Ovary (tissue), 7 donors: ENCODE measurements at regions not wholly inside any gene's neighbourhood (a gene's known extent, or its start where the extent isn't known, plus 50 kb on each side); places are given as distances from the start of the nearest gene placed in this dataset.

ENCODE experiments used
- DNase-seq, 5 donors: peaks; one replicate each; pipeline ENCODE4 v3.0.0-alpha.2; 2019 to 2020
- H3K27ac ChIP-seq, 2 donors: fragments of 200-600 bp; one replicate each; pipeline versions ENCODE4 v1.5.1 to v1.8.0; 2019 to 2022
- H3K27me3 ChIP-seq: fragments of 200-600 bp; one replicate; pipeline ENCODE4 v1.8.0; 2022
- H3K36me3 ChIP-seq: fragments of 200-600 bp; sonication (generic); one replicate; pipeline ENCODE4 v1.5.1; 2019
- H3K4me1 ChIP-seq: one replicate; pipeline ENCODE4 v1.8.1; 2013; ENCODE audit warnings: mild to moderate bottlenecking, moderate library complexity; ENCODE audit not compliant: insufficient read depth
- H3K4me3 ChIP-seq: fragments of 200-600 bp; sonication (generic); one replicate; pipeline ENCODE4 v1.5.1; 2017
- H3K9me3 ChIP-seq, 2 donors: fragments of 200-600 bp in 1 of 2; sonication (generic) in 1 of 2; one replicate each; pipeline versions ENCODE4 v1.5.1 to v1.8.1; 2013 to 2019; ENCODE audit warnings: mild to moderate bottlenecking in 1 of 2, moderate library complexity in 1 of 2
- EP300 ChIP-seq: sonication (generic); formaldehyde crosslinking; IDR thresholded peaks from one replicate; pipeline ENCODE4 v1.6.1; 2017; ENCODE audit warnings: antibody characterized with exemption
- POLR2A ChIP-seq: fragments of 450-650 bp; IDR thresholded peaks from one replicate; pipeline ENCODE4 v1.6.1; 2017; ENCODE audit warnings: antibody characterized with exemption, mild to moderate bottlenecking, moderate library complexity
- WGBS, 3 donors: extraction: QIAGEN DNeasy Blood & Tissue Kit in 1 of 3; methylation state at CpG; one replicate each; pipeline versions ENCODE4 v1.1.5 to v1.1.7; 2013 to 2017; 5-methylcytosine and 5-hydroxymethylcytosine counted together
- intact Hi-C, 4 donors: fragments of 100-400 bp; cut with DNase I; formaldehyde crosslinking; loops; one replicate each; pipeline versions ENCODE4 v1.11.0 to v1.15.1; 2022 to 2023
- TF ChIP-seq, protein P1 (sequence below), 3 donors: fragments of 450-650 bp in 2 of 3; fragments of 200-600 bp in 1 of 3; IDR thresholded peaks; one replicate each; pipeline versions ENCODE4 v1.5.1 to v1.8.0; 2016 to 2022; ENCODE audit warnings: antibody characterized with exemption in 3 of 3, mild to moderate bottlenecking in 1 of 3
- donor health status: DM: no; HTN: no; CAD: no; lungs with moderate emphysema.
- donor health status: DM: no; HTN: no; CAD: no.
- donor health status: Bipolar disorder and iron deficiency.
- donor health status: DM: no; HTN: no; CAD: no.
- donor health status: DM: yes; HTN: yes; CAD: no.

DNA sequence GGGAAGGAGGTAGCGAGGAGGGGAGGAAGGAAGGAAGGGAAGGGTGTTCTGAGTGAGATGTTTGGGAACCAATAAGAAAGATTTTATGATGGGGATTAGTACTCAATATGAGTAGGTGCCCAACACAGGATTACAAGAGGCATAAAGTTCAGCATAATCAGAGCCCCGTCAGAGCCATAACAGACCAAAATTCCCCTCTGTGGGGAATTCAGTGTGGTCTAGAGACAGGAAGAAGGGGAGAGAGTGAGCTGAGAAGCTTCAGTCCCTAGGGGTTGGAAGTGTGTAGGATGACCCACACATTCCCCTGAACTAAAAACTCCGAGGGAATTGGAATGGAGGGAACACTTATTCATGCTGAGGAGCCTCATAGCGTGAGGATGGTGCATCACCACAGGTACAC, 160.3 kb upstream of the SASH1 start:
- Histone ChIP-seq H3K27me3 (no peaks in the 10 kb centered on the region), H3K9me3 (no peaks in the 10 kb centered on the region), H3K4me1 (no peaks in the 10 kb centered on the region), H3K4me3 (no peak overlapping the region), H3K36me3 (no peaks in the 10 kb centered on the region), H3K27ac (no peak overlapping the region)
- intact Hi-C loops = no loop called here
- WGBS, 3 donors = 83 to 87% (median 85%) methylated on average over 4 of the region's 4 CpGs
- DNase-seq = no peak
- TF ChIP-seq, protein P1, sequence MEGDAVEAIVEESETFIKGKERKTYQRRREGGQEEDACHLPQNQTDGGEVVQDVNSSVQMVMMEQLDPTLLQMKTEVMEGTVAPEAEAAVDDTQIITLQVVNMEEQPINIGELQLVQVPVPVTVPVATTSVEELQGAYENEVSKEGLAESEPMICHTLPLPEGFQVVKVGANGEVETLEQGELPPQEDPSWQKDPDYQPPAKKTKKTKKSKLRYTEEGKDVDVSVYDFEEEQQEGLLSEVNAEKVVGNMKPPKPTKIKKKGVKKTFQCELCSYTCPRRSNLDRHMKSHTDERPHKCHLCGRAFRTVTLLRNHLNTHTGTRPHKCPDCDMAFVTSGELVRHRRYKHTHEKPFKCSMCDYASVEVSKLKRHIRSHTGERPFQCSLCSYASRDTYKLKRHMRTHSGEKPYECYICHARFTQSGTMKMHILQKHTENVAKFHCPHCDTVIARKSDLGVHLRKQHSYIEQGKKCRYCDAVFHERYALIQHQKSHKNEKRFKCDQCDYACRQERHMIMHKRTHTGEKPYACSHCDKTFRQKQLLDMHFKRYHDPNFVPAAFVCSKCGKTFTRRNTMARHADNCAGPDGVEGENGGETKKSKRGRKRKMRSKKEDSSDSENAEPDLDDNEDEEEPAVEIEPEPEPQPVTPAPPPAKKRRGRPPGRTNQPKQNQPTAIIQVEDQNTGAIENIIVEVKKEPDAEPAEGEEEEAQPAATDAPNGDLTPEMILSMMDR (IDR thresholded peaks at IDR 0.05) = no peak
- TF ChIP-seq POLR2A = no peak
- TF ChIP-seq EP300 = no peak

DNA sequence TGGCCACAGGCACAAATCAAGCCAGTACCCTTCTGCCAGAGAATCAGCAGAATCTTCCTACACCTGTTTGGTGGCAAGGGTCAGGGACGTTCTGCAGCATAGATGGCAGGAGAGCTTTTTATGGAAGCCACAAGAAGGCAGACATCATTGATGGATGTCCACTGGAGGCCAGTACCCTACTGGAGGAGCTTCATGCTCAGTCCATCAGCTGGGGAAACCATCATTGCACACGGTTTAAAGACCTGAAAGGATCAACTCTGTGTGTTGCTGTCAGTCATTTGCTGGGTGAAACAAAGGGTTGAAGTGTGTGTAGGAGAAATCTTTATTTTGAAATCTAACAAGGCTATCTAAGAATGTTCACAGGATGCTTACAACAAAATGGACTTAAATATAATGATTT, 158.9 kb upstream of the SASH1 start:
- intact Hi-C loops = no loop called here
- Histone ChIP-seq H3K4me1 (no peaks in the 10 kb centered on the region), H3K4me3 (no peak overlapping the region), H3K27me3 (no peaks in the 10 kb centered on the region), H3K9me3 (no peaks in the 10 kb centered on the region), H3K27ac (no peak overlapping the region), H3K36me3 (no peaks in the 10 kb centered on the region)
- WGBS, 3 donors = 87 to 98% (median 88%) methylated on average over 2 of the region's 2 CpGs
- TF ChIP-seq, protein P1 (IDR thresholded peaks at IDR 0.05) = no peak
- TF ChIP-seq POLR2A = no peak
- no peak for TF ChIP-seq EP300
- DNase-seq = no peak

DNA sequence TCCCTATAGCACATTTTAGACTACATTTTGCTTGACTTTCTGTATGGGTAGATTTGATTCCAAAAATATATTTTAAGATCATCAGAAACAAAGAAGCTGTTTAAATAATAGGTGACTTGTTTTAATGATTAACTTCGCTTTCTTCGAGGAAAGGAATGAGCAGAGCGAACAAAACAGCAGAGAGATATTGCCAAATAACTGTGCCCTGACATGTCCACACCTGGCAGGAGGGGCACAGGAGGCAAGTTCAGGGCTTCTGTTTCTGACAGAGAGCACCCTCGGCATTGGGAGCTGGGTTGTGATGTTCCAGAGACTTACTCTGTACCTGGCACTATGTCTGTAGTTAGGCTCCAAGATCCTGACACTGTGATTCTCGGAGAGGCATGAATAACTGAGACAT, 155.7 kb upstream of the SASH1 start:
- 81 to 94% (median 89%) methylated on average over 5 of the region's 5 CpGs for WGBS, 3 donors
- Histone ChIP-seq H3K36me3 (no peaks in the 10 kb centered on the region), H3K9me3 (no peaks in the 10 kb centered on the region), H3K4me3 (no peak overlapping the region), H3K27me3 (no peaks in the 10 kb centered on the region), H3K4me1 (peaks cover 2% of the 10 kb centered on the region), H3K27ac (no peak overlapping the region)
- intact Hi-C loops = loop anchor here in 1 of 4 donors (2.0 kb wide), 1 partner anchor 24 kb away; no protein-coding TSS in a partner anchor
- TF ChIP-seq, protein P1 (IDR thresholded peaks at IDR 0.05) = no peak
- no peak for TF ChIP-seq POLR2A
- no peak for TF ChIP-seq EP300
- no peak for DNase-seq

DNA sequence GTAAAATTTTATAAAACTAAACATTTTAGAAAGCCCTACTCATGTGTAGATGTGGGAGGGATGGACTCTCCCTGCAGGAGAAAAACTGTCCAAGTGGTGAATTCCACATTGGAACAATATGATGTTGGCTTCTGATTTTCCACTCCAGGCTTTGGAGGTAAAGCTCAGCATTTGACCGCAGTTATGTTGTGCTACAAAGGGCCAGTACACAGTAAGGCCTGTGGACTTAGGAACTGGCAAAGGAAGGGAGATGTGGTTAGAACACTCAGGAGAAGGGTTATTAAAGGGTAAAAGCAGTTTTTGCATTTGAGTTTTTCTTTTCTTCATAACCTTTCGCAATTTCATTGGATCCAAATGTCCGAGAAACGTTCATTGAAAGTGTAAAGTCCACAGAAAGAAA, 150.3 kb upstream of the SASH1 start:
- WGBS, 3 donors = 23 to 36% (median 32%) methylated on average over 4 of the region's 4 CpGs
- no peaks in the 10 kb centered on the region for H3K36me3 ChIP-seq
- H3K27ac ChIP-seq = no peak overlapping the region
- H3K27me3 ChIP-seq = no peaks in the 10 kb centered on the region
- intact Hi-C loops = no loop called here
- no peak for TF ChIP-seq EP300
- TF ChIP-seq POLR2A = no peak
- TF ChIP-seq, protein P1 (IDR thresholded peaks at IDR 0.05) = no peak
- DNase-seq = peak in 1 of 5 donors; percentile 21
- H3K9me3 ChIP-seq = no peaks in the 10 kb centered on the region
- no peak overlapping the region for H3K4me3 ChIP-seq
- peaks cover 2% of the 10 kb centered on the region for H3K4me1 ChIP-seq
